ENCODE measurements at regions not wholly inside any gene's neighbourhood (a gene's known extent, or its start where the extent isn't known, plus 50 kb on each side); places are given as distances from the start of the nearest gene placed in this dataset.
A peak's percentile ranks its signal among the peaks of the same experiment; 100 is the strongest.

- no peak for DNase-seq (ENCODE audit: low spot score)
- H3K4me3 Mint-ChIP-seq (ENCODE audit: unreplicated experiment): no peak overlapping the region
Observed at GRCh38 chr2:64328756-64329155, 125.2 kb upstream of the LGALSL start.

GRCh38 chr2:64329848-64330247 is 124.1 kb upstream of the LGALSL start:
- no peak for DNase-seq (ENCODE audit: low spot score)
- H3K4me1 Mint-ChIP-seq (ENCODE audit: unreplicated experiment): peaks cover 37% of the 10 kb centered on the region

More at GRCh38 chr2:64328756-64329155, 125.2 kb upstream of the LGALSL start:
- Mint-ChIP-seq H3K4me1 (ENCODE audit: unreplicated experiment) (peaks cover 37% of the 10 kb centered on the region), H3K27ac (ENCODE audit: unreplicated experiment) (no peak overlapping the region), H3K36me3 (ENCODE audit: low read depth, unreplicated experiment) (no peaks in the 10 kb centered on the region), H3K27me3 (ENCODE audit: unreplicated experiment) (peaks cover 6% of the 10 kb centered on the region), H3K9me3 (ENCODE audit: unreplicated experiment) (no peaks in the 10 kb centered on the region)
- TF ChIP-seq CTCF (IDR thresholded peaks at IDR 0.05; ENCODE audit: unreplicated experiment): no peak

DNA sequence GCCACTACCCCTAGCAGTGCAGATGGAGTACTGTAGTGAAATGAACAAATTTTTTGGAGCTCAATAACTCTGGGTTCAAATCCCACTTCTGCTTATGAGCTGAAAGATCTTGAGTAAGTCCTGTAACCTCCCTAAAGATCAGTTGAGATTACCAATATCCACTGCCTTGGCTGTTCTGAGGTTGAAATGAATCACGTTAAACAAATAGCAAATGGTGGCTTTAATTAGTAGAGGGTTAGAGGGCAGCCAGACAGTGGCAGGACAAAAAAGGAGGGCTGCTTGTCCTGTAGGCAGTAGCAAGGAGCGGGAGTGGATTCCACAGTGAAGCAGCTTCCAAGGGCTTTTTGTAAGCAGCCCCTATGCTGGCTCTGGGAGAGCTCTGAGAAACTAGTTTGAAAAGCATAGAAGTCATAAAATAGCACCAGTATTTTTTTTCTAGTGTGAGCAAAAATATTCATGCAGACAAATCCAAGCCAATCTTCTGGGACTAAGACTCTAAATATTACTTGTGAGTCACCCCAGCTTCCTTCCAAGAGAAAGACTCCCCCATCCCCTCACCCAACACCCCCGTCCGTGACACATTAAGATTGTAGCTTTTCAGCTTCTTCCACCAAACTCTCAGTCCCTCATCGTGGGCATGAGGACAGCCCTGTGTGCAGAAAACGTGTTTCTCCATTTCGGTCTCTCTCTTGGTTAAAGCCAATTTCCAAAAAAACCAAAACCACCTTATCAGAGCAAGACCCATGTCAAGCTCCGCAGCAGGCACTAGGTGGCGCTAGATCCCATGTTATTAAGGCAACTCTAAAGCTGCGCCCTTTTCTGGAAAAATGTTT is 123.5 kb upstream of the LGALSL start:
- peak; percentile 98 for TF ChIP-seq CTCF (IDR thresholded peaks at IDR 0.05; ENCODE audit: unreplicated experiment)
- Mint-ChIP-seq H3K4me1 (ENCODE audit: unreplicated experiment) (peaks cover 37% of the 10 kb centered on the region), H3K27ac (ENCODE audit: unreplicated experiment) (peak overlapping the region; percentile 71), H3K4me3 (ENCODE audit: unreplicated experiment) (no peak overlapping the region), H3K9me3 (ENCODE audit: unreplicated experiment) (no peaks in the 10 kb centered on the region), H3K27me3 (ENCODE audit: unreplicated experiment) (peaks cover 6% of the 10 kb centered on the region), H3K36me3 (ENCODE audit: low read depth, unreplicated experiment) (no peaks in the 10 kb centered on the region)
- peak; percentile 84 for DNase-seq (ENCODE audit: low spot score)

More at GRCh38 chr2:64329848-64330247, 124.1 kb upstream of the LGALSL start:
- no peaks in the 10 kb centered on the region for H3K36me3 Mint-ChIP-seq (ENCODE audit: low read depth, unreplicated experiment)
- no peak overlapping the region for H3K4me3 Mint-ChIP-seq (ENCODE audit: unreplicated experiment)
- TF ChIP-seq CTCF (IDR thresholded peaks at IDR 0.05; ENCODE audit: unreplicated experiment): no peak
- no peaks in the 10 kb centered on the region for H3K9me3 Mint-ChIP-seq (ENCODE audit: unreplicated experiment)
- peaks cover 6% of the 10 kb centered on the region for H3K27me3 Mint-ChIP-seq (ENCODE audit: unreplicated experiment)
- H3K27ac Mint-ChIP-seq (ENCODE audit: unreplicated experiment): no peak overlapping the region

DNA sequence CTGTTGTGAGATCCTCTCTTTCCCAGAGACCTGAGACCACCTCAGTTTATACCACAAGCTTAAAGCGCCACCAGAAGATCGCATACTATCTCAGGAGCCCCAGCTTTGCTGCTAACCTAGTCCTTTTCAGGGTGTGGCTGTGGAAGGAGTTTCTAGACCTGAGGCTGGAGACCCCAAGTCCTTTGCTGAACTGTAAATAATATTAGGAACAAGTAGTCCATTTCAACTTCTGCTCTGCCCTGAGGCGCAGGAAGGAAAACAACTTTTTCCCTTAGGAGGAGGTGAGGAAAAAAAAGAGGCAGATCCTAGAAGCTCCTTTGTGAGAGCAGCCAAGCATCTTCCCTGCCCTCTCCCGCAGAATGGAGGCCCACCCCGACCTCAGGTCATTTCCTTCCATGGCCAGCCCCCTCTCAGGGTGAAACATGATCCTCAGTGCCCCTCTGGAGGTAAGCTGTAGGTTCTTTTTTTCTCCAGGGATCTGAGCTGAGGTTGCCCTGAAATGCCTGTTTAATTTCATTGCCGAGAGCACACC is 122.8 kb upstream of the LGALSL start:
- Mint-ChIP-seq H3K9me3 (ENCODE audit: unreplicated experiment) (no peaks in the 10 kb centered on the region), H3K27ac (ENCODE audit: unreplicated experiment) (peak overlapping the region; percentile 71), H3K36me3 (ENCODE audit: low read depth, unreplicated experiment) (no peaks in the 10 kb centered on the region), H3K27me3 (ENCODE audit: unreplicated experiment) (peaks cover 3% of the 10 kb centered on the region), H3K4me3 (ENCODE audit: unreplicated experiment) (no peak overlapping the region), H3K4me1 (ENCODE audit: unreplicated experiment) (peaks cover 37% of the 10 kb centered on the region)
- DNase-seq (ENCODE audit: low spot score): no peak
- TF ChIP-seq CTCF (IDR thresholded peaks at IDR 0.05; ENCODE audit: unreplicated experiment): peak; percentile 54

Measured in endothelial cell (in vitro differentiated cells).